ENCODE measurements at regions not wholly inside any gene's neighbourhood (a gene's known extent, or its start where the extent isn't known, plus 50 kb on each side); places are given as distances from the start of the nearest gene placed in this dataset.
"Not testable (repeated sequence)": the region's sequence is repeated elsewhere in the genome, so short reads cannot be mapped to it uniquely, and the experiment has no call there.

GRCh38 chr12:125797421-125798175 lies 732.4 kb downstream of the AACS start:
- H3K36me3 Mint-ChIP-seq, result no peaks in the 10 kb centered on the region
- ATAC-seq, result no peak
- H3K4me3 Mint-ChIP-seq, result no peak overlapping the region
- no peak overlapping the region for H3K27ac Mint-ChIP-seq
- no peak for DNase-seq (ENCODE audit: low spot score in 2 of 2)
- peaks cover 7% of the 10 kb centered on the region for H3K9me3 Mint-ChIP-seq
- H3K4me1 Mint-ChIP-seq, result no peaks in the 10 kb centered on the region

- Mint-ChIP-seq H3K4me1 (no peaks in the 10 kb centered on the region), H3K36me3 (no peaks in the 10 kb centered on the region), H3K9me3 (no peaks in the 10 kb centered on the region), H3K4me3 (no peak overlapping the region), H3K27ac (no peak overlapping the region)
- ATAC-seq, result no peak
- no peak for DNase-seq (ENCODE audit: low spot score in 2 of 2)
Measured at GRCh38 chr12:125804660-125805059, 739.4 kb downstream of the AACS start.

GRCh38 chr12:125824276-125824675 lies 759.0 kb downstream of the AACS start:
- Mint-ChIP-seq H3K9me3 (peaks cover 10% of the 10 kb centered on the region), H3K36me3 (no peaks in the 10 kb centered on the region), H3K4me1 (no peaks in the 10 kb centered on the region), H3K4me3 (no peak overlapping the region), H3K27ac (no peak overlapping the region)
- ATAC-seq, result no peak
- DNase-seq (ENCODE audit: low spot score in 2 of 2), result no peak

- Mint-ChIP-seq H3K9me3 (peaks cover 8% of the 10 kb centered on the region), H3K4me3 (no peak overlapping the region), H3K27ac (no peak overlapping the region), H3K36me3 (no peaks in the 10 kb centered on the region), H3K4me1 (no peaks in the 10 kb centered on the region)
- ATAC-seq, result no peak
- no peak for DNase-seq (ENCODE audit: low spot score in 2 of 2)
Measured at GRCh38 chr12:125835852-125836251, 770.6 kb downstream of the AACS start.

GRCh38 chr12:125836647-125837046 lies 771.4 kb downstream of the AACS start:
- DNase-seq (ENCODE audit: low spot score in 2 of 2) (no peak), ATAC-seq (no peak)
- no peak overlapping the region for H3K27ac Mint-ChIP-seq
- no peaks in the 10 kb centered on the region for H3K36me3 Mint-ChIP-seq
- peaks cover 11% of the 10 kb centered on the region for H3K9me3 Mint-ChIP-seq
- H3K4me3 Mint-ChIP-seq, result no peak overlapping the region
- no peaks in the 10 kb centered on the region for H3K4me1 Mint-ChIP-seq

GRCh38 chr12:125841332-125841731 lies 776.1 kb downstream of the AACS start:
- DNase-seq (ENCODE audit: low spot score in 2 of 2), result no peak
- H3K27ac Mint-ChIP-seq, result no peak overlapping the region
- no peaks in the 10 kb centered on the region for H3K4me1 Mint-ChIP-seq
- ATAC-seq, result no peak
- no peaks in the 10 kb centered on the region for H3K36me3 Mint-ChIP-seq
- no peak overlapping the region for H3K4me3 Mint-ChIP-seq
- H3K9me3 Mint-ChIP-seq, result peaks cover 13% of the 10 kb centered on the region

- Mint-ChIP-seq H3K4me1 (no peaks in the 10 kb centered on the region), H3K27ac (no peak overlapping the region), H3K9me3 (peaks cover 6% of the 10 kb centered on the region), H3K36me3 (no peaks in the 10 kb centered on the region), H3K4me3 (no peak overlapping the region)
- ATAC-seq, result no peak
- DNase-seq (ENCODE audit: low spot score in 2 of 2), result no peak
Measured at GRCh38 chr12:125852116-125852515, 786.9 kb downstream of the AACS start.

GRCh38 chr12:125852679-125853078 lies 787.4 kb downstream of the AACS start:
- Mint-ChIP-seq H3K4me3 (no peak overlapping the region), H3K4me1 (no peaks in the 10 kb centered on the region), H3K9me3 (peaks cover 6% of the 10 kb centered on the region), H3K27ac (no peak overlapping the region), H3K36me3 (no peaks in the 10 kb centered on the region)
- DNase-seq (ENCODE audit: low spot score in 2 of 2) (no peak), ATAC-seq (no peak)

GRCh38 chr12:125853670-125854069 lies 788.4 kb downstream of the AACS start:
- DNase-seq (ENCODE audit: low spot score in 2 of 2) (no peak), ATAC-seq (no peak)
- Mint-ChIP-seq H3K4me1 (no peaks in the 10 kb centered on the region), H3K9me3 (peaks cover 6% of the 10 kb centered on the region), H3K4me3 (no peak overlapping the region), H3K36me3 (no peaks in the 10 kb centered on the region), H3K27ac (no peak overlapping the region)

- Mint-ChIP-seq H3K36me3 (no peaks in the 10 kb centered on the region), H3K4me3 (no peak overlapping the region), H3K27ac (no peak overlapping the region), H3K4me1 (no peaks in the 10 kb centered on the region), H3K9me3 (peaks cover 10% of the 10 kb centered on the region)
- ATAC-seq, result no peak
- no peak for DNase-seq (ENCODE audit: low spot score in 2 of 2)
Measured at GRCh38 chr12:125856366-125856765, 791.1 kb downstream of the AACS start.

GRCh38 chr12:125856896-125857295 lies 791.7 kb downstream of the AACS start:
- Mint-ChIP-seq H3K36me3 (no peaks in the 10 kb centered on the region), H3K4me3 (no peak overlapping the region), H3K9me3 (peaks cover 10% of the 10 kb centered on the region), H3K4me1 (no peaks in the 10 kb centered on the region), H3K27ac (no peak overlapping the region)
- DNase-seq (ENCODE audit: low spot score in 2 of 2), result no peak
- ATAC-seq, result no peak

- ATAC-seq, result no peak
- H3K4me3 Mint-ChIP-seq, result no peak overlapping the region
- no peaks in the 10 kb centered on the region for H3K36me3 Mint-ChIP-seq
- peaks cover 11% of the 10 kb centered on the region for H3K9me3 Mint-ChIP-seq
- no peaks in the 10 kb centered on the region for H3K4me1 Mint-ChIP-seq
- no peak overlapping the region for H3K27ac Mint-ChIP-seq
- DNase-seq (ENCODE audit: low spot score in 2 of 2), result no peak
Measured at GRCh38 chr12:125860672-125861288, 795.5 kb downstream of the AACS start.

- H3K9me3 Mint-ChIP-seq, result peaks cover 11% of the 10 kb centered on the region
- H3K4me3 Mint-ChIP-seq, result no peak overlapping the region
- DNase-seq (ENCODE audit: low spot score in 2 of 2) (no peak), ATAC-seq (no peak)
- no peaks in the 10 kb centered on the region for H3K4me1 Mint-ChIP-seq
- H3K27ac Mint-ChIP-seq, result no peak overlapping the region
- no peaks in the 10 kb centered on the region for H3K36me3 Mint-ChIP-seq
Measured at GRCh38 chr12:125861299-125862281, 796.4 kb downstream of the AACS start.

GRCh38 chr12:125865236-125865635 lies 800.0 kb downstream of the AACS start:
- H3K4me3 Mint-ChIP-seq; H3K4me1 Mint-ChIP-seq; H3K36me3 Mint-ChIP-seq; ATAC-seq; DNase-seq (ENCODE audit: low spot score in 2 of 2); H3K27ac Mint-ChIP-seq: not testable (repeated sequence)
- peaks cover 11% of the 10 kb centered on the region for H3K9me3 Mint-ChIP-seq

- Mint-ChIP-seq H3K9me3 (peaks cover 6% of the 10 kb centered on the region), H3K4me3 (no peak overlapping the region), H3K36me3 (no peaks in the 10 kb centered on the region), H3K4me1 (no peaks in the 10 kb centered on the region), H3K27ac (no peak overlapping the region)
- ATAC-seq, result no peak
- no peak for DNase-seq (ENCODE audit: low spot score in 2 of 2)
Measured at GRCh38 chr12:125871811-125872594, 806.8 kb downstream of the AACS start.

Data from stimulated activated effector memory CD8-positive, alpha-beta T cell treated with anti-CD3 and anti-CD28 coated beads, Interleukin-12 subunit alpha, Interleukin-12 subunit beta, amount 100 ng/mL, for 72 hours (primary cell).